GM18519 (cell line): ENCODE measurements at regions not wholly inside any gene's neighbourhood (a gene's known extent, or its start where the extent isn't known, plus 50 kb on each side); places are given as distances from the start of the nearest gene placed in this dataset.

ENCODE experiments used
- ATAC-seq: cut with Tn5 transposase; IDR thresholded peaks from one replicate; pipeline ENCODE4 v1.9.1; 2021; ENCODE audit warnings: mild to moderate bottlenecking, moderate library complexity; ENCODE audit not compliant: unreplicated experiment, low FRiP score

DNA sequence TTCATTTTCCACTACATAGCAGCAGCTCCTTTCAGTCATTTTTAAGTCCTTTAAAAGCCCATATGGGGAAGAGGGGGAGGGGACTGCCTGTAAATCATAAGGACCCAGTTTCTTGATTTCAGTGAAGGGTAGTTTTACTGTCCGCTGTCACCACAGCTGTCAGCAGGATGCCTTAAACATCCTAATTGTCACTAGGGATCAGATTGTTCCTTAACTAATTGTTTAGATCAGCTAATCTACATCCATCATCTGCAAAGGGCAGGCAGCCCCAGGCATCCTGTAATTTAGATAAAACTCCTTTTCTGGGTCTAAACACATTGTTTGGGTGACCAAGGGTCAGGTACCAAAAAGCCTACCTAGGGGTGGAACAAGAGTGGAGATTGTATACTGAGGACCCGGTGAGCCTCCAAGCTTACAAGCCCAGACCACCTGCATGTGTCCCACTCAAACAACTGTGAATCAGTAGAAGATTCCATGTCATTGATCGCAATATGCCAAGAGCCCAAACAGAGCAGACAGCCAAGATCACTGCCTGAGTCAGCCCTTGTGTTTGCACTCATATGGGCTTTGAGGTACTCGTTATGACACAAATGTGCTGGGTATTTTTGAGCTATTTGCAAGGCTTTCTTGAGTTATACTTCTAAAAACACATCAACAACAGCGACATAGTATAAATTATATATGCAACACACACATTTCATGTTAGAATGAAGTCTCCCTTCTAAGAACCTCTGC lies 198.7 kb upstream of the CEP162 start:
- no peak for ATAC-seq

DNA sequence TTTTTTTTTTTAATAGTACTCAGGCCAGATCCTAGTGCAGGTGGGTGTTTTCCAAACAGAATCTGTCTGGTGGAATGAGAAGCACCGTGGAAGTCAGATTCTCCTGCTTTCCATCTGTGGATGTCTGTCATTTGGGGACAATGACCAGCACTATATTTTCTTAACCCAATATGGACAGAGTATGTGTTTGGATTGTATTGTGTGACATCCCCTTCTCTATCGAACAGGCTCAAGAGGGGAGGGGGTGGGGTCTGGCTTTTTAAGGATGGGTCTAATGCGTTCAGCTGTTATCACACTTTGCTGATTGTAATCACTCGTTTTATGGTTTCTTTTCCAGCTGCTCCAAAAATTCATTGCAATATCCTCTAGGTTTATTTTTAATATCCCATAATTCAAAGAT lies 197.5 kb upstream of the CEP162 start:
- ATAC-seq, result no peak

- ATAC-seq, result peak; percentile 77
Observed at GRCh38 chr6:84422380-84422968, 195.0 kb upstream of the CEP162 start.

DNA sequence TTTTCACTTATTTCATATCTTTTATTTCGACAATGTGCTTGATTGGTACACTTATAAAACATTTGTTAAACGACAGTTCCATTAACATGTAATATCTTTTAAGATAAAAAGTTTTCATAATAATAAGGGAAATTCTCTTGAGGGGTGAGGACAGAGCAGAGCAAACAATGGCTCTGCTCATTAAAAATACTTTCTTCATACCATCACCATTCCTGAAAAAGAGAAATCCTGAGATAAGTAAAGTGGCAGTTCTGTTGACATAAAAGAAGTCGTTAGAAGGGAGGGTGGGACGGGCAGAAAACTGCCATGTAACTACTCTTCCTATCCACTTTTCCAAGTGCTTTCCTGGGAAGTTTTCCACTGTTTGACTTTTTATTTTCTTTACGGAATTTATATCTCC lies 193.6 kb upstream of the CEP162 start:
- ATAC-seq, result no peak

DNA sequence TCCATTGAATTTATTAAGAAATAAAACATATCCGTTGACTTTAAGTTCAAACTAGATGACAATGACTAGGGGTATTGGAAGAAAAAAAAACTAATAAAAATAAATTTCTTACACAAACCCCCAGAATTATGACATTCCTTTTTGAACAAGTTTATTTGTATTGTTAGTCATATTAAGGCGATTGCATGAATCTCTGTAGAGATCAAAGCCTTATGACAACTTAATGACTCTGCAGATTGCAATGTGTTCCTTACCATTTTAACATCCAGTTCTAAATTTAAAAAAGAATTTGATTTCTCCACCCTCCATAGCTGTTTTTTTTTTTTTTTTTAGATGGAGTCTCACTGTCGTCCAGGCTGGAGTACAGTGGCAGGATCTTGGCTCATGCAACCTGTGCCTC lies 189.8 kb upstream of the CEP162 start:
- no peak for ATAC-seq

- ATAC-seq, result no peak
Observed at GRCh38 chr6:84416043-84416657, 188.7 kb upstream of the CEP162 start.

- ATAC-seq, result no peak
Observed at GRCh38 chr6:84415517-84415916, 188.1 kb upstream of the CEP162 start.

DNA sequence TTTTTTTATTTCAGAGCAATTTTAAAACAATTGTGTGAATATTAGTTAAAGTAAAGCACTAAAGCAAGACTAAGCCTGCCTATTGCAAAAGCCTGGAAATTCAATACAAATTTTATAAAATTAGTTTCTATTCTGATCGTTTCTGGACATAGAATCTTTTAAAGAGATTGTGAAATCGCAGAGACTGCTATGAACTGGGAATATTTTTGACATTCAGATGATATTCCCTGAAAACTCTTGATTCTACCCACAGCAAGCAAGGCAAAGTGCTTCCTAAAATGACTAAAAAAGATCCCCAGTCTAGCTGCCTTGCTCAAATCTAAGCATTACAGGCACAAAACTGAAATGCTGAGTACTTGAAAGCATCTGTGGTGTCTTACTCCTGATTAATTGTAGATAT lies 187.6 kb upstream of the CEP162 start:
- ATAC-seq, result no peak

DNA sequence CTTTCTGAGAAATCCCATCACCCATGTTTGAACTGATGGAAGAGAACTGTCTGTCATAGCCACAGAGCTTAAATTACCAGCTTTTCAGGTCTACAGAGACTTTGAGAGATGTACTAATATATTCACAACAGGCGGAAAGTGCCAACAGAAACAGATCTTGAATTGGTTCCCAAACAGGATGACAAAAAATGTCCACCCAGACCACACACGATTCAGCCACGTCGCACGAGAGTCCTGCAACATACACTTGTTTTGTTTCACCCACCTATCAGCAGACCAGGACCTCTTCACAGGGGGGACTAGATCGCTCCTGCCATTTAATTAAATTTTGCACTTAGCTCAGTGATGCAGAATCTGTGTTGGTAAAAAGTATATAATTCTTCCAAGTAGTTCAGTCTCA lies 187.1 kb upstream of the CEP162 start:
- ATAC-seq, result no peak

- no peak for ATAC-seq
Observed at GRCh38 chr6:84411060-84411629, 183.7 kb upstream of the CEP162 start.

DNA sequence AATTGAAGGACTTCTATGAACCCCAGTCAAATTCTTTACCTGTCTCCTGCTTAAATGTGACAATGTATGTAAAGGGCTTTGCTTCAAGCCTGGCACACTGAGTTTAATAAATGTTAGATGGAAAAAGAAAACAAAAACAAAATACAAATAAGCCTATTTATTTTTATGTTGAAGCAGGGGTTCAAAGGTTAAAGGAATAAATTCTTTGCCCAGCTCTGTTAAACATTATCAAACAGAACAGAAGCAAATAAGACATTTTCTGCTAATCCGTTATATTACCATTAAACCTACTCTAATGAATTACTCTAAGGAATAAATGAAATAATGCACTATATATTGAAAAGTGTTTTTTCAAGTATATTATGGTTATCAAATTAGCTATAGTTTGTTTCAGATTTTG lies 182.5 kb upstream of the CEP162 start:
- ATAC-seq, result no peak

DNA sequence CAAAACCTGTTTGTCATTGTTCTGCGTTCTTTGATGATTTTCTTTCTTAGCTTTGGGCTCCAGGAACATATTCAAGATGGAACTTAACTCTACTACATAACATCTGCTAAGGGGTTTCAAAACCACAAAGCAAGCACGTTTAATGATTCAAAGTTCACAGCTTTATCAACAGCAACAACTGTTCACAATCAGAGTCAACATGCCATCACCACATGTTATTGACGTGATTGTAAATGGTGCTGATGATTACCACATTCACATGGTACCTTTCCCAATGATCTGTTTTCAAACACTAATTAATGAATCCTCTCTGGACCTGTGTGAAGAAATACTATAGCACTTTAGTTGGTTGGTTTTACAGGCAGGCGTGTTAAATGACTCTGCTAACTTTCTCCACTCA lies 180.6 kb upstream of the CEP162 start:
- no peak for ATAC-seq

DNA sequence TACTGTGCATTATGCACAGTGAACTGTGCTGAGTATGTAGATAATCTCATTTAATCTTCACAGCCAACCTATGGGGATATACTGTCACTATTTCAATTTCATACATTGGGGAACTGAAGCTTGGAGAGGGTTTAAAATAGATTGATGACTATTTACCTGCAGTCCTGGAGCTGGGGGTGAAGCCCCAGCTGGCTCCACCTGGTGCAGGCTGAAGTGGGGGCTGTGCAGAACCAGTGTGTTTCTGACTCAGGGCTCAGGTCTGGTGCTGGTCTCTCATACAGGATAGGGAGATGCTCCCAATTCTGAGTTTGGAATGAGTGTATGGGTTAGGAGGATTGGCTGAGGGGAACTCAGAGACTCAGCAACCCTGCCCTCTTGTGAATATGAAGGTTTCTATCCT lies 176.1 kb upstream of the CEP162 start:
- ATAC-seq, result no peak

DNA sequence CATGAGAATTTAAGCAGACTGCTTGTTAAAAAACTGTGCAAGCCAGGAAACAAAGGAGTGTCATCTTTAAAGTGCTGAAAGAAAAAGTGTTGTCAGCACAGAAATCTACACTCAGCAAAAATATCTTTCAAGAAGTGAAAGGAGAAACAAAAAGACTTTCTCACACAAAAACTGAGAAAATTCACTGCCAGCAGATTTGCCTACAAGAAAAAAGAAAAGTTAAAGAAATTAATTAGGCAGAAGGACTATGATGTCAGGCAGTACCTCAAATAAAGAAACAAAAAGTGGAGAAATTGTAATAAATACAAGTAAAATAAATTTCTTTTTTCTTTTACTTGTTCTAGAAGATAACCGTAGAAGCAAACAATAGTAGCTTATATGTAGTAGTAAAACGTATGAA lies 171.6 kb upstream of the CEP162 start:
- ATAC-seq, result no peak

DNA sequence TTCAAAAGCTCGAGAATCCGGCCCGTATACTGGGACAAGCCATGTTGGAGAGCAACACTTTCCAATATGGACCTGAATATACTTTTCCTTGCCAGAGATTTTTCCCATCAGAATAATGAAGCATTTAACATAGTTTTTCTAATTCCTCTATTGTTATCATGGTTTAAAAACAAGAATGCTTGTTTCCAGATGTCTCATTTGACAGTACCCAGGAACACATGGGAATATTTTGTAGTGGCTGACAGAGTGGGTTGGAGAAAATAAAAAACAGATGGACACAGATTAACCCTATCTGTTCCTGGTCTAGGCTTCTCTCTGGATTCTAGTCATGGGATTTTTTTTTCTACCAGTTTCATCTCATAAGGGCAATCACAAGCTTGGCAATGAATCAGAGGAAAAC lies 164.8 kb upstream of the CEP162 start:
- ATAC-seq, result no peak

GRCh38 chr6:84390851-84391250 lies 163.4 kb upstream of the CEP162 start:
- no peak for ATAC-seq

- no peak for ATAC-seq
Observed at GRCh38 chr6:84390334-84390733, 162.9 kb upstream of the CEP162 start.

GRCh38 chr6:84379142-84379541 lies 151.7 kb upstream of the CEP162 start:
- no peak for ATAC-seq

DNA sequence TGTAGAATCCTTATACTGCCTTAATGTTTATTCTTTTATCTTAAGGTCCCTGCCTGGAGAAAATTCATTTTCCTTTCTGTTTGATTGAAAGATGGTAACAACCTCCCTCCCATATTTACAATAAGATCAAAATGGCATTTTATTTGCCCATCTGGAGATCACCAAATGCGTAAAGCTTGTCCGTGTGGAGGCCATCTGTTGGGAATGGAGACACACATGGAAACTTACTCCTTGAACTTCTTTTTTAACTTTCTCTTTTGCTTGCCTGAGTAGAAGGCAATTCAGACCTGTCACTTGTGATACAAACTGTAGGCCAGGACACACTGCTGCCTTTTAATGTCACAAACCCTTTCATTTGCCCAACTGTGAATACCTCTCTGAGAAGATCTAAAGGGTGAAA lies 144.8 kb upstream of the CEP162 start:
- no peak for ATAC-seq

DNA sequence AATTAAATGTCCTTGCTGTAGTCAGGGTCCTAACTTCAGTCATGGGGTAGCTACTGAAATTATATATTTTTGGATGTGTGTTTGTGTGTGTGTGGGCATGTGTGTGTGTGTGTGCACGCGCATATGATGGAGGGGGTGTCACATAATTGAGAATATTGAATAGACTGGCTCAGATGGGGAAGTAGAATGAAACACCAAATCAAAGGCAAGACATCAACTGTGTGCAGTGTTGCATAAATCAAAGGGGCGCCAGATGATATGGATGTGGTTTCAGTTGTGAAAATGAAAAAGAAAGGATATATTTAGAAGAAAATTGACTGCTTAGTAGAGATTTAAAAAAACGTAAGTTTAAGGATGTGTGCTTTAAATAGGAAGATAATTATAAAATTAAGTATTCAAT lies 144.2 kb upstream of the CEP162 start:
- ATAC-seq, result no peak

- ATAC-seq, result no peak
Observed at GRCh38 chr6:84362193-84362821, 134.9 kb upstream of the CEP162 start.
